ENCODE measurements at regions not wholly inside any gene's neighbourhood (a gene's known extent, or its start where the extent isn't known, plus 50 kb on each side); places are given as distances from the start of the nearest gene placed in this dataset.

- no peak for TF ChIP-seq CTCF (IDR thresholded peaks at IDR 0.05)
- H3K9me3 Mint-ChIP-seq (ENCODE audit: unreplicated experiment) = peaks cover 18% of the 10 kb centered on the region
- no peak overlapping the region for H3K4me3 Mint-ChIP-seq (ENCODE audit: unreplicated experiment)
- no peaks in the 10 kb centered on the region for H3K27me3 Mint-ChIP-seq (ENCODE audit: unreplicated experiment)
- H3K36me3 Mint-ChIP-seq (ENCODE audit: unreplicated experiment) = no peaks in the 10 kb centered on the region
- H3K27ac Mint-ChIP-seq (ENCODE audit: unreplicated experiment) = no peak overlapping the region
- DNase-seq (ENCODE audit: extremely low spot score, unreplicated experiment) = no peak
- peaks cover 2% of the 10 kb centered on the region for H3K4me1 Mint-ChIP-seq (ENCODE audit: unreplicated experiment)
Observed at GRCh38 chr12:115132905-115133304, 448.9 kb upstream of the TBX3 start.

- H3K9me3 Mint-ChIP-seq (ENCODE audit: unreplicated experiment) = peaks cover 18% of the 10 kb centered on the region
- DNase-seq (ENCODE audit: extremely low spot score, unreplicated experiment) = no peak
- no peak for TF ChIP-seq CTCF (IDR thresholded peaks at IDR 0.05)
Observed at GRCh38 chr12:115132145-115132544, 448.2 kb upstream of the TBX3 start.

GRCh38 chr12:115129727-115130126, 445.8 kb upstream of the TBX3 start:
- no peak for DNase-seq (ENCODE audit: extremely low spot score, unreplicated experiment)
- no peaks in the 10 kb centered on the region for H3K4me1 Mint-ChIP-seq (ENCODE audit: unreplicated experiment)

More at GRCh38 chr12:115132145-115132544, 448.2 kb upstream of the TBX3 start:
- H3K36me3 Mint-ChIP-seq (ENCODE audit: unreplicated experiment) = no peaks in the 10 kb centered on the region
- no peak overlapping the region for H3K4me3 Mint-ChIP-seq (ENCODE audit: unreplicated experiment)
- H3K4me1 Mint-ChIP-seq (ENCODE audit: unreplicated experiment) = peaks cover 2% of the 10 kb centered on the region
- no peak overlapping the region for H3K27ac Mint-ChIP-seq (ENCODE audit: unreplicated experiment)
- no peaks in the 10 kb centered on the region for H3K27me3 Mint-ChIP-seq (ENCODE audit: unreplicated experiment)

GRCh38 chr12:115121053-115121452, 437.1 kb upstream of the TBX3 start:
- Mint-ChIP-seq H3K4me3 (ENCODE audit: unreplicated experiment) (no peak overlapping the region), H3K36me3 (ENCODE audit: unreplicated experiment) (no peaks in the 10 kb centered on the region), H3K4me1 (ENCODE audit: unreplicated experiment) (no peaks in the 10 kb centered on the region), H3K27me3 (ENCODE audit: unreplicated experiment) (no peaks in the 10 kb centered on the region), H3K27ac (ENCODE audit: unreplicated experiment) (no peak overlapping the region), H3K9me3 (ENCODE audit: unreplicated experiment) (peaks cover 30% of the 10 kb centered on the region)
- no peak for DNase-seq (ENCODE audit: extremely low spot score, unreplicated experiment)
- no peak for TF ChIP-seq CTCF (IDR thresholded peaks at IDR 0.05)

More at GRCh38 chr12:115129727-115130126, 445.8 kb upstream of the TBX3 start:
- Mint-ChIP-seq H3K27me3 (ENCODE audit: unreplicated experiment) (no peaks in the 10 kb centered on the region), H3K36me3 (ENCODE audit: unreplicated experiment) (no peaks in the 10 kb centered on the region), H3K9me3 (ENCODE audit: unreplicated experiment) (peaks cover 8% of the 10 kb centered on the region), H3K27ac (ENCODE audit: unreplicated experiment) (no peak overlapping the region), H3K4me3 (ENCODE audit: unreplicated experiment) (no peak overlapping the region)
- no peak for TF ChIP-seq CTCF (IDR thresholded peaks at IDR 0.05)

GRCh38 chr12:115118177-115118724, 434.3 kb upstream of the TBX3 start:
- H3K4me1 Mint-ChIP-seq (ENCODE audit: unreplicated experiment) = no peaks in the 10 kb centered on the region
- no peaks in the 10 kb centered on the region for H3K27me3 Mint-ChIP-seq (ENCODE audit: unreplicated experiment)
- H3K9me3 Mint-ChIP-seq (ENCODE audit: unreplicated experiment) = peaks cover 30% of the 10 kb centered on the region
- H3K27ac Mint-ChIP-seq (ENCODE audit: unreplicated experiment) = no peak overlapping the region
- no peak for DNase-seq (ENCODE audit: extremely low spot score, unreplicated experiment)
- H3K4me3 Mint-ChIP-seq (ENCODE audit: unreplicated experiment) = no peak overlapping the region
- no peak for TF ChIP-seq CTCF (IDR thresholded peaks at IDR 0.05)
- H3K36me3 Mint-ChIP-seq (ENCODE audit: unreplicated experiment) = no peaks in the 10 kb centered on the region
